Cardiac fibroblast (primary cell): ENCODE measurements at regions not wholly inside any gene's neighbourhood (a gene's known extent, or its start where the extent isn't known, plus 50 kb on each side); places are given as distances from the start of the nearest gene placed in this dataset.

Source experiments
- DNase-seq, 2 donors: peaks; one replicate each; pipeline versions ENCODE4 v3.0.0 to v3.0.0-alpha.2; 2010; ENCODE audit warnings: low read depth in 2 of 2
- H3K4me3 ChIP-seq, 2 donors: replicated peaks in 1 of 2; 1 replicate in 1 of 2; 2 replicates in 1 of 2; pipeline ENCODE4 v1.5.1; 2011; ENCODE audit warnings: low read depth in 2 of 2, low read length in 2 of 2, mild to moderate bottlenecking in 2 of 2, moderate library complexity in 1 of 2
- TF ChIP-seq, protein P1 (sequence below): IDR thresholded peaks from one replicate; pipeline ENCODE4 v1.5.1; 2011; ENCODE audit warnings: low read depth, mild to moderate bottlenecking, low read length, inconsistent platforms

DNA sequence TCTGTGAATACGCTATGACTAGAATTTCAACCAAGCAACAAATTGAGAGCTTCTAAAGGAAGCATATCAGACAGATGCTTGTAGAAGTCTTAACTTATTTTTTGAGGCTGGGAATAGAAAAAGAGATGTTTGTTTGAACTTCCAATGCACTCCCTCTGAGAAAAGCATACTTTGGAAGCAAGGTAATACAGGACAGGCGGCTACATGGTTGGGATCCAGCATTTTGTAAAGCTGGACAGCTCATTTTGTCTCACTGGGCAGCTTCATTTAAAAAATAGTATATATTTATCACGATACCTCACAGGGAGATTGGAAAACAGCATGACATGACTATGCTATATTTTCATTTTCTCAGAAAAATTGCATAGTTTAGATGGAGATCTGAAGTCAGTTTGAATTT, 821.3 kb upstream of the API5 start:
- TF ChIP-seq, protein P1, sequence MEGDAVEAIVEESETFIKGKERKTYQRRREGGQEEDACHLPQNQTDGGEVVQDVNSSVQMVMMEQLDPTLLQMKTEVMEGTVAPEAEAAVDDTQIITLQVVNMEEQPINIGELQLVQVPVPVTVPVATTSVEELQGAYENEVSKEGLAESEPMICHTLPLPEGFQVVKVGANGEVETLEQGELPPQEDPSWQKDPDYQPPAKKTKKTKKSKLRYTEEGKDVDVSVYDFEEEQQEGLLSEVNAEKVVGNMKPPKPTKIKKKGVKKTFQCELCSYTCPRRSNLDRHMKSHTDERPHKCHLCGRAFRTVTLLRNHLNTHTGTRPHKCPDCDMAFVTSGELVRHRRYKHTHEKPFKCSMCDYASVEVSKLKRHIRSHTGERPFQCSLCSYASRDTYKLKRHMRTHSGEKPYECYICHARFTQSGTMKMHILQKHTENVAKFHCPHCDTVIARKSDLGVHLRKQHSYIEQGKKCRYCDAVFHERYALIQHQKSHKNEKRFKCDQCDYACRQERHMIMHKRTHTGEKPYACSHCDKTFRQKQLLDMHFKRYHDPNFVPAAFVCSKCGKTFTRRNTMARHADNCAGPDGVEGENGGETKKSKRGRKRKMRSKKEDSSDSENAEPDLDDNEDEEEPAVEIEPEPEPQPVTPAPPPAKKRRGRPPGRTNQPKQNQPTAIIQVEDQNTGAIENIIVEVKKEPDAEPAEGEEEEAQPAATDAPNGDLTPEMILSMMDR, result no peak
- no peak for DNase-seq
- H3K4me3 ChIP-seq, result no peak overlapping the region

DNA sequence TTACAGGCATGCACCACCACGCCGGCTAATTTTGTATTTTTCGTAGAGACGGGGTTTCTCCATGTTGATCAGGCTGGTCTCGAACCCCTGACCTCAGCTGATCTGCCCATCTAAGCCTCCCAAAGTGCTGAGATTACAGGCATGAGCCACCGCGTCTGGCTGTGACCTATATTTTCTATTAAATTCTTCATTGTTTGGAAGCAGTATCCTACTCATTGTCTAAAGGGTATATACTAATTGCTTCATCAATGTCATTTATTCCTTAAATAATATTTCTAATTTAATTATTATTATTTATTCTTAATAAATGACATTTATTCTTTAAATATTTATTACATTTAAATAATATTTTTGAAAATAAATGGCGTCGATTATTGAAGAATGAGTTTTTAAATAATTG, 817.3 kb upstream of the API5 start:
- H3K4me3 ChIP-seq, result no peak overlapping the region
- DNase-seq, result no peak
- TF ChIP-seq, protein P1, result no peak

DNA sequence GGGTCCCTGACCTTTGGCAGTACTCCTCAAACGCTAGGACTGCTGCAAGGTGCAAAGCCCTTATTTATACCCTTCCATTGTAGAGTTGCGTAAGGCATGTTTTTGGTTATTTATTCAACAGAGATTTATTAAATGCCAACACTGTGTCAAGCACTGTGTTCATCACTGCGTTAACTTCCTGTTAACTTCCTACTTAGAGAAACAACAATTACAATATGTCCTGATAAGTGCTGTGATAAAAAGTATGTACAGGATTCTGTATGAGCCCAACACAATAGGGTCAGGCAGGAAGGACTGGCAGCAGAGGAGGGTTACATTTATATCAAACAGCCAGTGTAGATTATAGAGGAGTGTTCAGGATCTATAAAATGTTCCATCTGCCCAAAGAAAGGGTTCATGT, 812.8 kb upstream of the API5 start:
- TF ChIP-seq, protein P1, result no peak
- no peak for DNase-seq

DNA sequence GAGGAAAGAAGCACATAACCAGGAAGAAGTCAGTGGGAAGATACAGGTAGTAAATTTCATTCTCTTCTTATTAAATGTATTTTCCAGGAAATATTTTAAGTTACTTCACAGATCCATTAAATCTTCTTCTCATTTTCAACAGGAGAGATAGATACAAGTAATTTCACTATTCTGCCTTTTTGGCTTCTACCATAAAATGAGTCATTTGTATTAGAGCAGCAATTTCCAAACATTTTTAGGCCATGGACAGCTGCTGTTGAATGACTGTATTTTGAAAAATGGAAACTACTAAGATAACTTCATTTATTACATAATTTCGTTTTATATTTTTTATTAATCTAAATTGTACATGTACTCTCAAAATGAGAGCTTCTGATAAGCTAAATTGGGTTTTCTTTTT, 809.6 kb upstream of the API5 start:
- TF ChIP-seq, protein P1, result no peak
- no peak for DNase-seq
- H3K4me3 ChIP-seq, result no peak overlapping the region

More for the DNA sequence above, 812.8 kb upstream of the API5 start:
- H3K4me3 ChIP-seq, result no peak overlapping the region

DNA sequence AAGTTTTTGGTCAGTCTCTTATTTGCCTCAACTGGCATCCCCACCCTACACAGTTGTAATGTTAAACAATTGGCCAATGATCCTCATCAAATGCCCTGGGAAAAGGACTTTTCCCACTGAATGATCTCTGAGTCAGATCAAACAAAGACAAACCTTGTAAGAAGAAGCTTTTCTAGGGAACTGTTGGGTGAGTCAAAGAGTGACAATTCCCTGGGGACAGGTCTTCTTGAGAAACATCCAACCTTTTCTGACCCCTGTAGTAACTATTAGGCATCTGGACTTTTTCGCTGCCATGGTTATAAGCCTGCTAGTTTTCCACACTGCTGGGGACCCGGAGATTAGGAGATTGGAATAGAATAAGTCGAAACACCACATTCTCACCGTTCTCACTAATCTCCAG, 789.8 kb upstream of the API5 start:
- DNase-seq, result peak; percentile 58 to 77
- H3K4me3 ChIP-seq, result no peak overlapping the region
- TF ChIP-seq, protein P1, result no peak

DNA sequence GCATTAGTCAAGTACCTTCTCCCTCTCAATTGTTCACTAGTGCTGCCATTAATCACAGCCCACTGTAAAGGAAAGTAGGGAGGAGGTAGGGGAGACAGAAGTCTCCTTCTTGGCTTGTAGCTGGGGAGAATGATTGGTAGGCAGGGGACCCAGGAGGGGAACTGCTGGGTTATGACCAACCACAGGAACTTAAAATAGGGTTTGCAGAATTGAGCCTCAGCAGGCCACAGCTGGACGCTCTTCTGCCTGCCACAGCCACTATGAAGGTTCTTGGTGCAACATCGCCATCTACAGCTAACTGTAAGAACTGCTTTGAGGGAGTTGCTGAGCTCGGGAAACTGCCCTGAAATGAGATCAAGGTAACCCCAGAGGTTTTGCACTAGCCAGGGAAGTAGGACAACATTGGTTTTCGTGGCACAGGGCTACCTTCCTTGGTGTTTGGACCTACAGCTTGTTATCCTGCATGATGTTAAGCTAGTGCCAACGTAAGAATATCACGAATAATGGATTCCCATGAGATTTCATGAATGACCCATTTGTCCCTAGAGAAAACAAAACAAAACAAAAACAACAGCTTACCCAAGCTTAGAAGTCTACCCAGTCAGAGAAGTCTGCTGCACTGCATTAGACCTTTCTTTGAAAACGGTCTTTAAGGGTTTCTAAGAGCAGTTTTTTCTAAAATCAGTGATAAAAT, 787.1 kb upstream of the API5 start:
- TF ChIP-seq, protein P1, result peak; percentile 76
- peak; percentile 74 to 80 for DNase-seq
- H3K4me3 ChIP-seq, result no peak overlapping the region

DNA sequence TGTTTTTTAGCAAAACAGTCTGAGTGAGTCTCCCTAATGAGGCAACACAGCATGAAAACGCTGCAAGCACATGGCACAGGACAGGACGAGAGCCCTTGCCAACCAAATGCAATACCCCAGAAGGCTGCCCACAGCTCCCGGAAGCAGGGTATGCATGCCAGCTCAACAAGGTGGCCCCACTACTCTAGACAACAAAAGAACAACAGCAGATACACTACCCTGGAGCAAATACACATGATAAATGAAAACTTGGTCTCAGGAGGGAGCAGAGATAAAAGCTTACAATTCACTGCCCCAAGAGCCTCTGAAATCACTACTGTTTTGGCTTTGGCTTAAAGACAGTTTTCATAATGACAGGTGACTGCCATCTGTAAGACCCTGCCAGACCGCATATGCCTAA, 785.4 kb upstream of the API5 start:
- TF ChIP-seq, protein P1, result no peak
- H3K4me3 ChIP-seq, result no peak overlapping the region
- DNase-seq, result no peak
